A673 (cell line): ENCODE measurements at regions not wholly inside any gene's neighbourhood (a gene's known extent, or its start where the extent isn't known, plus 50 kb on each side); places are given as distances from the start of the nearest gene placed in this dataset.

Experiments
- EZH2 ChIP-seq: fragments of 200-600 bp; sonication (generic); IDR thresholded peaks from 2 replicates; pipeline ENCODE4 v1.6.1; 2017; ENCODE audit warnings: borderline replicate concordance, low read depth, mild to moderate bottlenecking, mixed read lengths, antibody characterized with exemption, low read length; ENCODE audit not compliant: poor library complexity, severe bottlenecking
- TF ChIP-seq, protein P1 (sequence below): fragments of 300-800, 200-600 bp; sonication (generic); conservative IDR thresholded peaks from 2 replicates; pipeline ENCODE4 v1.5.1; 2017; ENCODE audit warnings: low read depth, mild to moderate bottlenecking, antibody characterized with exemption, low read length, moderate library complexity, mixed read lengths

DNA sequence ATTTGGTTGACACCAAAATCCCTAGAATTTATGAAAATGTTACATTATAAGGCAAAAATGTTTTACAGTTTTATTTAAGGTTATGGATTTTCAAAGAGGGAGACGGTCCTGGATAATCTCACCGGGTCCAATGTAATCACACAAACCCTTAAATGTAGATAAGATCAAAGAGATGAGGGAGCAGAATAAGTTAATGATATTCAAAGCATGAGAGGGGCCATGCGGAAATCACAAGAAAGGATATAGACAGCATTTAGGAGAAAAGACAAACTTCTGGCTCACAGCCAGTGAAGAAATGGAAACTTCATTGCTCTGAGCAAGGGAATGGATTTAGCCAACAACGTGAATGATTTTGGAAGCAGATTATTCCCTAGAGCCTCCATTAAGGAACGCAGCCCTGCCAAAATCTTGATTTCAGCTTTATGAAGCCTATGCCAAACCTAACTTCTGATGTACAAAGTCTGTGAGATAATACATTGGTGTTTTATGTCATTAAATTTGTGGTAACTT, 684.4 kb upstream of the GNPDA2 start:
- TF ChIP-seq, protein P1, sequence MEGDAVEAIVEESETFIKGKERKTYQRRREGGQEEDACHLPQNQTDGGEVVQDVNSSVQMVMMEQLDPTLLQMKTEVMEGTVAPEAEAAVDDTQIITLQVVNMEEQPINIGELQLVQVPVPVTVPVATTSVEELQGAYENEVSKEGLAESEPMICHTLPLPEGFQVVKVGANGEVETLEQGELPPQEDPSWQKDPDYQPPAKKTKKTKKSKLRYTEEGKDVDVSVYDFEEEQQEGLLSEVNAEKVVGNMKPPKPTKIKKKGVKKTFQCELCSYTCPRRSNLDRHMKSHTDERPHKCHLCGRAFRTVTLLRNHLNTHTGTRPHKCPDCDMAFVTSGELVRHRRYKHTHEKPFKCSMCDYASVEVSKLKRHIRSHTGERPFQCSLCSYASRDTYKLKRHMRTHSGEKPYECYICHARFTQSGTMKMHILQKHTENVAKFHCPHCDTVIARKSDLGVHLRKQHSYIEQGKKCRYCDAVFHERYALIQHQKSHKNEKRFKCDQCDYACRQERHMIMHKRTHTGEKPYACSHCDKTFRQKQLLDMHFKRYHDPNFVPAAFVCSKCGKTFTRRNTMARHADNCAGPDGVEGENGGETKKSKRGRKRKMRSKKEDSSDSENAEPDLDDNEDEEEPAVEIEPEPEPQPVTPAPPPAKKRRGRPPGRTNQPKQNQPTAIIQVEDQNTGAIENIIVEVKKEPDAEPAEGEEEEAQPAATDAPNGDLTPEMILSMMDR, result no peak
- no peak for TF ChIP-seq EZH2
